ENCODE measurements at regions not wholly inside any gene's neighbourhood (a gene's known extent, or its start where the extent isn't known, plus 50 kb on each side); places are given as distances from the start of the nearest gene placed in this dataset.

GRCh38 chr4:111681270-111681669, 464.0 kb upstream of the FAM241A start:
- DNase-seq, result no peak

GRCh38 chr4:111681751-111682150, 463.5 kb upstream of the FAM241A start:
- no peak for DNase-seq

GRCh38 chr4:111685205-111685604, 460.0 kb upstream of the FAM241A start:
- DNase-seq, result no peak

GRCh38 chr4:111689214-111689613, 456.0 kb upstream of the FAM241A start:
- no peak for DNase-seq

GRCh38 chr4:111689731-111690130, 455.5 kb upstream of the FAM241A start:
- no peak for DNase-seq

- no peak for DNase-seq
Measured at GRCh38 chr4:111693758-111694157, 451.5 kb upstream of the FAM241A start.

- DNase-seq, result no peak
Measured at GRCh38 chr4:111695677-111696076, 449.6 kb upstream of the FAM241A start.

GRCh38 chr4:111696505-111696904, 448.7 kb upstream of the FAM241A start:
- no peak for DNase-seq

- no peak for DNase-seq
Measured at GRCh38 chr4:111697176-111697942, 447.9 kb upstream of the FAM241A start.

- DNase-seq, result no peak
Measured at GRCh38 chr4:111698361-111698760, 446.9 kb upstream of the FAM241A start.

GRCh38 chr4:111699165-111699564, 446.1 kb upstream of the FAM241A start:
- no peak for DNase-seq

GRCh38 chr4:111701102-111701501, 444.2 kb upstream of the FAM241A start:
- DNase-seq, result no peak

GRCh38 chr4:111707491-111707890, 437.8 kb upstream of the FAM241A start:
- DNase-seq, result no peak

- no peak for DNase-seq
Measured at GRCh38 chr4:111712093-111712677, 433.1 kb upstream of the FAM241A start.

GRCh38 chr4:111713276-111713675, 432.0 kb upstream of the FAM241A start:
- no peak for DNase-seq

GRCh38 chr4:111717921-111718320, 427.3 kb upstream of the FAM241A start:
- DNase-seq, result no peak

- no peak for DNase-seq
Measured at GRCh38 chr4:111718763-111719559, 426.3 kb upstream of the FAM241A start.

GRCh38 chr4:111720866-111721265, 424.4 kb upstream of the FAM241A start:
- no peak for DNase-seq

- no peak for DNase-seq
Measured at GRCh38 chr4:111722213-111722720, 423.0 kb upstream of the FAM241A start.

GRCh38 chr4:111736516-111736915, 408.7 kb upstream of the FAM241A start:
- DNase-seq, result no peak

- no peak for DNase-seq
Measured at GRCh38 chr4:111744847-111745246, 400.4 kb upstream of the FAM241A start.

- DNase-seq, result no peak
Measured at GRCh38 chr4:111748157-111748556, 397.1 kb upstream of the FAM241A start.

GRCh38 chr4:111754003-111754402, 391.3 kb upstream of the FAM241A start:
- no peak for DNase-seq

GRCh38 chr4:111755571-111755970, 389.7 kb upstream of the FAM241A start:
- DNase-seq, result no peak

Data from stimulated activated CD4-positive, alpha-beta T cell treated with anti-CD3 and anti-CD28 coated beads, Interleukin-2, amount 100 ng/mL, for 24 hours (primary cell).